ENCODE measurements at regions not wholly inside any gene's neighbourhood (a gene's known extent, or its start where the extent isn't known, plus 50 kb on each side); places are given as distances from the start of the nearest gene placed in this dataset.

GRCh38 chr6:142011156-142011555, 121.6 kb upstream of the GJE1 start:
- TF ChIP-seq, protein P1, sequence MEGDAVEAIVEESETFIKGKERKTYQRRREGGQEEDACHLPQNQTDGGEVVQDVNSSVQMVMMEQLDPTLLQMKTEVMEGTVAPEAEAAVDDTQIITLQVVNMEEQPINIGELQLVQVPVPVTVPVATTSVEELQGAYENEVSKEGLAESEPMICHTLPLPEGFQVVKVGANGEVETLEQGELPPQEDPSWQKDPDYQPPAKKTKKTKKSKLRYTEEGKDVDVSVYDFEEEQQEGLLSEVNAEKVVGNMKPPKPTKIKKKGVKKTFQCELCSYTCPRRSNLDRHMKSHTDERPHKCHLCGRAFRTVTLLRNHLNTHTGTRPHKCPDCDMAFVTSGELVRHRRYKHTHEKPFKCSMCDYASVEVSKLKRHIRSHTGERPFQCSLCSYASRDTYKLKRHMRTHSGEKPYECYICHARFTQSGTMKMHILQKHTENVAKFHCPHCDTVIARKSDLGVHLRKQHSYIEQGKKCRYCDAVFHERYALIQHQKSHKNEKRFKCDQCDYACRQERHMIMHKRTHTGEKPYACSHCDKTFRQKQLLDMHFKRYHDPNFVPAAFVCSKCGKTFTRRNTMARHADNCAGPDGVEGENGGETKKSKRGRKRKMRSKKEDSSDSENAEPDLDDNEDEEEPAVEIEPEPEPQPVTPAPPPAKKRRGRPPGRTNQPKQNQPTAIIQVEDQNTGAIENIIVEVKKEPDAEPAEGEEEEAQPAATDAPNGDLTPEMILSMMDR (IDR thresholded peaks at IDR 0.05; ENCODE audit: poor library complexity) = no peak
- TF ChIP-seq EZH2 (IDR thresholded peaks at IDR 0.05; ENCODE audit: borderline replicate concordance) = no peak

Data from hepatocyte (in vitro differentiated cells).